DND-41 (cell line): ENCODE measurements at regions not wholly inside any gene's neighbourhood (a gene's known extent, or its start where the extent isn't known, plus 50 kb on each side); places are given as distances from the start of the nearest gene placed in this dataset.

Experiments
- CTCF ChIP-seq: IDR thresholded peaks from 2 replicates; pipeline ENCODE4 v1.5.1; 2012; ENCODE audit warnings: borderline replicate concordance, low read length, moderate library complexity, mild to moderate bottlenecking; ENCODE audit not compliant: poor library complexity, severe bottlenecking; ENCODE audit errors: extremely low read depth
- EZH2 ChIP-seq: IDR thresholded peaks from 3 replicates; pipeline ENCODE4 v1.6.1; 2012; ENCODE audit warnings: borderline replicate concordance, low read depth, mild to moderate bottlenecking, moderate library complexity, low read length, inconsistent platforms; ENCODE audit not compliant: severe bottlenecking

- TF ChIP-seq CTCF = no peak
- no peak for TF ChIP-seq EZH2
Observed at GRCh38 chr18:27778925-27779324, 398.0 kb downstream of the CDH2 start.
